HepG2 (cell line): ENCODE measurements at regions not wholly inside any gene's neighbourhood (a gene's known extent, or its start where the extent isn't known, plus 50 kb on each side); places are given as distances from the start of the nearest gene placed in this dataset.

Experiments used
- FOSL1 ChIP-seq: sonication (generic); formaldehyde crosslinking; IDR thresholded peaks from 2 replicates; pipeline ENCODE4 v1.9.0; 2021; ENCODE audit warnings: missing genetic modification reagents, borderline replicate concordance
- FOSL2 ChIP-seq: sonication (generic); formaldehyde crosslinking; IDR thresholded peaks from 2 replicates; pipeline ENCODE4 v1.4.0; 2020; ENCODE audit warnings: missing genetic modification reagents
- FOXK1 ChIP-seq: sonication (generic); formaldehyde crosslinking; IDR thresholded peaks from 2 replicates; pipeline ENCODE4 v1.4.0; 2020; ENCODE audit warnings: low read depth, missing genetic modification reagents, borderline replicate concordance
- HMG20A ChIP-seq: IDR thresholded peaks from 2 replicates; pipeline ENCODE4 v1.6.1; 2016; ENCODE audit warnings: borderline replicate concordance
- KAT8 ChIP-seq: IDR thresholded peaks from 2 replicates; pipeline ENCODE4 v1.6.1; 2016; ENCODE audit warnings: missing genetic modification reagents, missing compliant biosample characterization
- LCORL ChIP-seq, 2 experiments: fragments of 450-650 bp in 1 of 2; sonication (generic) in 1 of 2; formaldehyde crosslinking in 1 of 2; IDR thresholded peaks; 2 replicates each; pipeline versions ENCODE4 v1.5.0 to v1.6.1; 2017 to 2020; ENCODE audit warnings: antibody characterized with exemption in 1 of 2, missing genetic modification reagents in 1 of 2
- NCOA2 ChIP-seq: sonication (generic); formaldehyde crosslinking; IDR thresholded peaks from 2 replicates; pipeline ENCODE4 v1.8.0; 2022; ENCODE audit warnings: inconsistent platforms
- NR2F1 ChIP-seq, 2 experiments: fragments of 450-650 bp in 1 of 2; formaldehyde crosslinking in 1 of 2; IDR thresholded peaks; 2 replicates each; pipeline versions ENCODE4 v1.5.0 to v1.6.1; 2016 to 2020; ENCODE audit warnings: mild to moderate bottlenecking in 1 of 2, missing compliant biosample characterization in 1 of 2, missing genetic modification reagents in 1 of 2, moderate library complexity in 1 of 2
- PAXIP1 ChIP-seq: sonication (generic); formaldehyde crosslinking; conservative IDR thresholded peaks from 2 replicates; pipeline ENCODE4 v1.4.0; 2020; ENCODE audit warnings: mild to moderate bottlenecking, missing genetic modification reagents, moderate library complexity
- SPEN ChIP-seq: sonication (generic); formaldehyde crosslinking; IDR thresholded peaks from 2 replicates; pipeline ENCODE4 v1.5.1; 2020; ENCODE audit warnings: low read depth, mild to moderate bottlenecking, missing genetic modification reagents
- TEAD3 ChIP-seq: optimal IDR thresholded peaks from 2 replicates; pipeline ENCODE3; 2016; ENCODE audit warnings: borderline replicate concordance
- USF2 ChIP-seq, 2 experiments: sonication (generic) in 1 of 2; formaldehyde crosslinking in 1 of 2; IDR thresholded peaks; 2 replicates each; pipeline versions ENCODE4 v1.5.1 to v1.6.1; 2011 to 2020; ENCODE audit warnings: borderline replicate concordance in 1 of 2, low read depth in 1 of 2, low read length in 1 of 2, mild to moderate bottlenecking in 1 of 2, missing genetic modification reagents in 1 of 2, moderate library complexity in 1 of 2
- ZNF512 ChIP-seq: sonication (generic); formaldehyde crosslinking; IDR thresholded peaks from 2 replicates; pipeline ENCODE4 v1.4.0; 2020; ENCODE audit warnings: mild to moderate bottlenecking, missing genetic modification reagents
- ZNF598 ChIP-seq: sonication (generic); formaldehyde crosslinking; IDR thresholded peaks from 2 replicates; pipeline ENCODE4 v1.5.1; 2020; ENCODE audit warnings: mild to moderate bottlenecking, missing genetic modification reagents, borderline replicate concordance
- ZNF670 ChIP-seq: sonication (generic); formaldehyde crosslinking; IDR thresholded peaks from 2 replicates; pipeline ENCODE4 v1.8.0; 2022; ENCODE audit warnings: mild to moderate bottlenecking, missing genetic modification reagents, borderline replicate concordance
- ZSCAN21 ChIP-seq: sonication (generic); formaldehyde crosslinking; IDR thresholded peaks from 2 replicates; pipeline ENCODE4 v1.8.0; 2022; ENCODE audit warnings: mild to moderate bottlenecking, missing genetic modification reagents, moderate library complexity, borderline replicate concordance

- TF ChIP-seq FOXK1 (CRISPR knock-in tag) (0 out of 2 replicates have a peak, but pooled peaks have one; percentile 45), NCOA2 (CRISPR knock-in tag) (peak; percentile 48; the same call in 1 of the 2 replicates), ZNF512 (CRISPR knock-in tag) (no peak), ZSCAN21 (CRISPR knock-in tag) (0 out of 2 replicates have a peak, but pooled peaks have one; percentile 27), SPEN (CRISPR knock-in tag) (peak; percentile 47; the same call in 1 of the 2 replicates), ZNF670 (CRISPR knock-in tag) (peak; percentile 82), USF2 (IDR thresholded peaks at IDR 0.05; ENCODE audit: low read depth, low read length) (no peak), USF2 (CRISPR knock-in tag; IDR thresholded peaks at IDR 0.05; ENCODE audit: borderline replicate concordance) (no peak), PAXIP1 (CRISPR knock-in tag) (peak; percentile 48; the same call in 1 of the 2 replicates), FOSL1 (peak; percentile 73), LCORL (IDR thresholded peaks at IDR 0.05) (peak; percentile 34; the same call in 1 of the 2 replicates), LCORL (CRISPR knock-in tag; IDR thresholded peaks at IDR 0.05) (peak; percentile 51; the same call in 1 of the 2 replicates), FOSL2 (peak; percentile 96), ZNF598 (CRISPR knock-in tag) (peak; percentile 56; the same call in 1 of the 2 replicates), NR2F1 (CRISPR knock-in tag; IDR thresholded peaks at IDR 0.05) (0 out of 4 replicates have a peak, but pooled peaks of 1 of the 2 experiments have one; percentile 34), KAT8 (CRISPR knock-in tag) (peak; percentile 54; the same call in 1 of the 2 replicates), TEAD3 (CRISPR knock-in tag) (peak; percentile 66), HMG20A (CRISPR knock-in tag) (peak; percentile 58; the same call in 1 of the 2 replicates)
Measured at GRCh38 chr11:23112987-23113886, 253.0 kb upstream of the CCDC179 start (continued).
